WI38 (cell line): ENCODE measurements at regions not wholly inside any gene's neighbourhood (a gene's known extent, or its start where the extent isn't known, plus 50 kb on each side); places are given as distances from the start of the nearest gene placed in this dataset.

Source experiments
- H3K4me3 ChIP-seq: 2 replicates; pipeline ENCODE4 v1.5.1; 2011; ENCODE audit warnings: low read depth, mild to moderate bottlenecking, control low read depth, low read length
- CTCF ChIP-seq: IDR thresholded peaks from 2 replicates; pipeline ENCODE4 v1.5.1; 2012; ENCODE audit warnings: low read depth, mild to moderate bottlenecking, control low read depth, low read length

- H3K4me3 ChIP-seq: no peak overlapping the region
- no peak for TF ChIP-seq CTCF
These were observed 555.3 kb upstream of the DAB2 start for GRCh38 chr5:39980056-39980455.

- H3K4me3 ChIP-seq: no peak overlapping the region
- TF ChIP-seq CTCF: no peak
These were observed 552.4 kb upstream of the DAB2 start for GRCh38 chr5:39977066-39977655.

- H3K4me3 ChIP-seq: no peak overlapping the region
- TF ChIP-seq CTCF: no peak
These were observed 545.5 kb upstream of the DAB2 start for GRCh38 chr5:39970117-39970798.

- no peak overlapping the region for H3K4me3 ChIP-seq
- TF ChIP-seq CTCF: no peak
These were observed 543.6 kb upstream of the DAB2 start for GRCh38 chr5:39968381-39968780.

- no peak overlapping the region for H3K4me3 ChIP-seq
- no peak for TF ChIP-seq CTCF
These were observed 530.4 kb upstream of the DAB2 start for GRCh38 chr5:39955156-39955555.

- H3K4me3 ChIP-seq: no peak overlapping the region
- no peak for TF ChIP-seq CTCF
These were observed 526.3 kb upstream of the DAB2 start for GRCh38 chr5:39951070-39951469.

- peak; percentile 34; the same call in 1 of the 2 replicates for TF ChIP-seq CTCF
These were observed 524.2 kb upstream of the DAB2 start for GRCh38 chr5:39948867-39949468.

More at GRCh38 chr5:39948867-39949468, 524.2 kb upstream of the DAB2 start:
- no peak overlapping the region for H3K4me3 ChIP-seq
